ENCODE measurements at regions not wholly inside any gene's neighbourhood (a gene's known extent, or its start where the extent isn't known, plus 50 kb on each side); places are given as distances from the start of the nearest gene placed in this dataset.

DNA sequence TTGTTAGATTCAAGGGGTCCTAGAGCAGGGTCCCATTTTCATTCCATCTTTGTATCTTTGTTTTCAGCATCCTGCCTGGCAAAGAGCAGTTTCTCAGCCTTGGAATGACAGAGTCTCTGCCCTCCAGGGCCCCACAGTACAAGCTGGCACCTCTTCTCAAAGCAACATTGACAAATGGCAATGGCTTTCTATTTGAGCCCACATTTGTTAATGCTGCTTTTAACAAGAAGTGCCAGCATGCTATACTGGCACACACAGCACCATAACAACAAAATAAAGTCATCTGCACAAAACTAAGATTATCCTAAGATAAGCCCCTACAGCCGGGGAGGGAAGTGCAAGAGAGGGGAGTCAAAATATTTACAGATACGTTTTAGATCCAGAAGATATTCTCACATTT is 309.7 kb upstream of the C11orf87 start:
- TF ChIP-seq POLR2AphosphoS5 (IDR thresholded peaks at IDR 0.05; ENCODE audit: low read depth, low read length), result no peak
- no peak for TF ChIP-seq POLR2A (IDR thresholded peaks at IDR 0.05; ENCODE audit: low read depth, low read length)
- no peak for TF ChIP-seq TAF1 (IDR thresholded peaks at IDR 0.05; ENCODE audit: borderline replicate concordance, low read depth, low read length)

Data from GM12892 (cell line).